HUDEP-2 (cell line): ENCODE measurements at regions not wholly inside any gene's neighbourhood (a gene's known extent, or its start where the extent isn't known, plus 50 kb on each side); places are given as distances from the start of the nearest gene placed in this dataset.

Source experiments
- DNase-seq, 76 experiments: peaks; one replicate each; lab custom pipeline; 2025; ENCODE audit not compliant: unreplicated experiment in 76 of 76; lab: John Stamatoyannopoulos, UW

DNA sequence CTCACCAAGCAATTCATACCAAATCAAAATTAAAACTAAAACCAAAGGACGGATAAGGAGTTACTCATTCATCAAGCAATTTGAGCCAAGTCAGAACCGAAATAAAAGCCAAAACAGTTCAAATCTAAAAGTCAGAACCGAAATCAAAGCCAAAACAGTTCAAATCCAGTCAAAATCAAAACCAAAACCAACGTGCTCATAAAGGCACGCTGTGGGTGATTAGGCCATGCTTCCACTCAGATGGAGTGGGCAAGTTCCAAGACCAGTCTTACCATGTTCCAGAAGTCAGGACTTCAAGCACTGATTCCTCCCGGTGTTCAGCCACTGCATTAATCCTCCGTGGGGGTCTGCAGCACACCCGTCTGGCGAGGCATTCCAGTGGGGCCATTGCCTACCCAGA, 409.3 kb downstream of the TGFB2 start:
- DNase-seq = no peak

DNA sequence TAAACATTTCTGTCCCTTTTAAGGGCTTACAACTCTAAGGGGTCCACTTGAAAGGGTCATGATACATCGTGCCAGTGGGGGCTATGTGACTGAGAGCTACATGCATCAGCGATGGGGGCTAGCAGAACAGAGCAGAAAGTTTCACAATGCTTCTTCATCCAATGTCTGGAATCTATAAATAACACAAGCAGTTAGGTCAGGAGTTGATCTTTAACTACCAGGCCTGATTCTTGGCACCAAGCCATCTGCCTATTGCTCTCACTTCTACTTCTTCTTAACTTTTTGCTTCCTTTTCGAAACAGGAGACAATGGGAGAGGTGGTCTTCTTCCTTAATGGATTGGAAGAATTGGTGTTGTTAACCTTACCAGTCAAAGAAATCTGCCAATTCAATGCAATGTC, 410.0 kb downstream of the TGFB2 start:
- DNase-seq = no peak

DNA sequence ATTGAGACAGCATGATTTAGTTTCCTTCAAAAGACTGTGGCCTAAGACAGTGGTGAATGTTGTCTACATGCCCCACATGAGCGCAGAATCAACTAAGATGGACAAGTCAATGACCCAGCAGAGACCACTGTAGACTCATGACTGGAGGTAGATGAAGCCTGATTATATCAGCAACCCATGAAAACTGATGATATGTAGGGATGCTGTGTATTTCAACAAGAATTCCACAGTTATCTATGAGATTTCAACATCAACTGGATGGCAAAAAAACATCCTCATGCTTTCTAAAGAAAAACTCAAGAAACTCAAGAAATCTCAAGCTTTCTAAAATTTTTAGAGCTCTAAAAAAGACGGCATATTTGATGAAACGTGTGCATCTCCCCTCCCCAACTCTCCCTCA, 413.9 kb upstream of the LYPLAL1 start:
- no peak for DNase-seq

DNA sequence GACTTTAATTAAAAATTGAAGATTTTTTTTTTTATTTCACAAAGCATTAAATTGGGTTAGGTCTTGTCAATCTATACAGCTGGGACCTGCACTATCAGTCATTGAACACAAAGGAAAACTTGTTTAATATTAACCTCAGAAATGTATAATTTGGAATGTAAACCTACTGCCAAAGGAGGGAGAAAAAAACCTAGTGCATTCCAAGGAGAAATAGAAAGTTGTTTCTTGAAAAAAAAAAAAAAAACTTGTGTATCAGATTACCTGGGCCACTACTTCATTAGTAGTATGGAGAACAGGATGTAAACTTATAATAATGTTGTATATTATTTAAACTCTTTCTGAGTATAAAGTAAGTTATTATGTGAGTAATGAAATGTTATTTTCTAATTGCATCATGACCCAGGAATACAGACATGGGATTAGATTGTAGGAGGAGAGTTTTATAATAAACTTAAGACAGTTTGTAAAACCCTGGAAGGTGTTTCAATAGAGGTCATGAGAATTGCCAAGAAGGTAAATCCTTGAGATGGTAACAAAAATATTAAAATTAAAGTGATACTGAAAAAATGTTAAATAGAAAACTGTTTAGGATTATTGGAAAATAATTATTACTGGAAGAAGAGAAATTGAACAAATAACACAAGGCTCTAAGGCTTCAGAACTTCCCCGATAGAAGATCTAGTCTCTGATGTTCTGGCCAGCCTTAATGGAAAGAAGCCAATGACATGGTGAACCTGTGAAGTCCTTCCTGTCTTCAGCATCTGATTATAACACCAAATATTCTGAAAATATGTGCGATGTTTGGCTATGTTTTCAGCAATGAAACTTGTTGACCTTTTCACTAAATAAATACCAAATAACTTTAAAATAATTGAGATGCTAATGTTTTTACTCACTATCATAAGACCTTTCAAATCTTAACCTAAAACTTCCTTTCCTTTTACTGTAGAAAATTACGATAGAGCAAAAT, 412.8 kb upstream of the LYPLAL1 start:
- no peak for DNase-seq

DNA sequence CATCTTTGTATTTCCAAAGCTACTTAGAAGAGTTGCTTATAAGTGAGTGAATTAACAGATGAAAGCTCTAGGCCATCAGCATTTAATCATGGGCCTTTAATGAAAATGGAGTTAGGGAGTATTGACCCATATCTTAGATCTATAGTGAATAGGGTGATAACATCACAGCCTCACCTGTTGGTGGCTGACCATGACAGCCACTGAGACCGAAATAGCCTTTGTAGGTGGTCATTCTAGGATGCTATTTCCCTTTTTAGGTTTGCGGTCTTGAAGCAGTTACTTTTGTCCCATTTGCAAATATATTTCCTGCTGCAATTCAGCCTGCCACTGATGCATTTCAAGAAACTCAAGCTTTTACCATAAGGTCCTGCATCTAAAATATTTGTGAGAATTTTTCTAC, 410.1 kb upstream of the LYPLAL1 start:
- DNase-seq = no peak

DNA sequence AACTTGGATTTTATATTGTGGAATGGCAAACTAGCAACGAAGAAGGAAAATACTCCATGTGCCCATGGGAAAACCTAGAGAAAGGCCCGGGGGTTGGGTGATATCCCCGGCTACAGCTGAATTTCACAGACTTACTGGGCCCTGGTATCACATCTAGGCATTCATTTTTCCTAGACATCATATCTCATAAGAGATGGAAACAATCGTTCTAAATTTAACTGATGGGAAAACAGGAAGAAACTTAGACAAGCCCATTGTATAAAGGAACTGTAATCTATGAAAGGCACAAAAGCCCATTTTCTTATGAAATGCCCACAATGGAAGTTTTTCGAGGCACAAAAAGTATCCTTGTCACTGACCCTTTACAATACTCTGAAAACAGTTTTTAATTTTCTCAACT, 407.9 kb upstream of the LYPLAL1 start:
- no peak for DNase-seq

DNA sequence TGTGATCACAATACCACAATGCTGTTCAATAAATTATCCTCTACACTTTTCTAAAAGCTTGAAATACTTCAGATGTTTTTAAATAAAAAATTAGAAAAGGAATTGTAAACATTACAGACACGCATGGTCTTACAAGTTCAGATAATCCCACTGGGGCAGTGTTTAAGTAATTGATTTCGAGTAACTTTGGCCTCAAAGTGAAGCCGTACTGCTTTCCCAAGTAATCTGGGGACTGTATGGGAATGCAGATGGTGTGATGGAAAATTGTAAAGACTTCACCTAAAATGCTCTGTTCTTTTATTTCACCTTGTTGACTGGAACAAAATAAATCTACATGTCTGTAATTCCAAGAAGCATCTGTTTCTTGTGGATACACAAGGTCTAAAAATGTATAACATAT, 401.7 kb upstream of the LYPLAL1 start:
- no peak for DNase-seq

DNA sequence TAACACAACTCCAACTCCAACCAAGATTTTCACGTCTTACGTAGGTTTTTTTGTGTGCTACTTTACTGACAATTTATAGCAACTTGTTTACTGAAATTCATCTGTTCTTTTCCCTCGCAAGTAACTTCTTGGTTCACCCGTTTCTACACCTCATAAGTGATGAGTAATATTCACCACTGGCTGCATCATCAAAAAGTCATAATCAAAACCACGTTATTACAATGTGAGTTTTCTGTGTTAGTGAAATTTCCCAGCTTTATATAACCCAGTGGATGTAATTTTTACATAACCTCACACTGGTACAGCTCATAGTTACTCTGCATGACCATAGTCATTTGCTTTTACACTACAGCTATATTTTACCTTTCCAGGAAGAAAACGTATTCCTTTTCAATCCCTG, 401.1 kb upstream of the LYPLAL1 start:
- DNase-seq = no peak

DNA sequence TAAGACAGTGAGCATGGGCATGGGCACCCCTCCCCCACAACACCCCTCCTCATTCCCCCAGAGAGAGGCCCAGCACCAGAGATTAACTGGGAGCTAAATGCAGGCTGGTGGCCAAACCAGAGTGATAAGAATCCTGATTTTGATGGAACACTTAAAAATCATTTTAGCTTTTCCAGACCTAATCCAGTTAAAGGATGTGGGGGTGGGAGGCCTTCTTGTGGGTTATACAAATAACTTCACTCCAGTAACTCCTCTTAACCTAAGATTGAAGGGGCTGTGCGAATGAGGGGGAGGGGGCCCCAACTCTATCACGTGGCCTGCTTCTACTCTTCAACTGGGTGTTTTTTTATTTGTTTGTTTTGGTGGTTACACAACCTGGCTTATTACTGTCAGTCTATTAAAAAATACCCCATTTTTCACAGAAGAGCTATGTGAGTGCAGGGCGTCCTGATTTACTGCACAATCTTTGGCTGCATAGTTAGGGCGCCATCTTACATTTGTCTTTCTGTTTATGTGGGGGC, 398.1 kb upstream of the LYPLAL1 start:
- no peak for DNase-seq

DNA sequence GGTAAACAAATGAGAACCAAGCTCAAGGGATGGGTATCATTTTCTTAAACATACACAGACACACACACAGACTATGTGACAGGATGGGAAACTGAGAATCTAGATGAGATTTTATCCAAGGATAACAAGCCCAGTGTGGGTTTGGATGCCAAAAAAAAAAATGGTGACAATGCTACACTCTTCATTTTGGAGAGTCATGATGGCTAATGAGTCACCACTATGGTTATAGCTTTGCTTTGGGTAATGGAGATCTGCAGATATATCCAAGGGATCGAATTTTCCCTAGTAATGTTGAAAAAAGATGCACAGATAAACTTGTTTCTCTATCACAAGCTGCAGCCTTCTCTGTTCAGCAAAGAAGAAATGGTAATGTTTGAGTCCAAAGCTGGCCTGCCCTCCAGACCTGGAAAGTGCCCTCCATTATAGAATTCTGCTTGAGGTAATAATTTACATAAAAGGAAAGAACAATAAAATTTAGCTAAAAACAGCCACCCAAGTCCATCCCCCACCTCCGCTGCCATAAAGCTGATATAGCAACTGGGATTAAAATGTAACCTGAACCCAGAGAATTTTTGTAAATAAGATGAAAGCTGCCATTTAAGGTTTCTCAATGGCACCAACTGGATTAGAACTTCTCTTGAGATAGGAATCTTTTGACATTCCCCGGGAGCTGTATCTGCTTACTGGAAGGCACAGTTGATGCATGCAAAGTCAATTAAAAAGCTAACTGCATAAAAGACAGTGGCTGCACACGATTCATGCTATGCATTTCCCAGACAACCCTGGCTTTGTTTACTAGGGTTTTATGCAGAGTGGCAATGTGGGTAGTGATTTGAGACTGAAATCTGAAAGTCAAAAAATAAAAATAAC, 395.2 kb upstream of the LYPLAL1 start:
- DNase-seq = no peak

DNA sequence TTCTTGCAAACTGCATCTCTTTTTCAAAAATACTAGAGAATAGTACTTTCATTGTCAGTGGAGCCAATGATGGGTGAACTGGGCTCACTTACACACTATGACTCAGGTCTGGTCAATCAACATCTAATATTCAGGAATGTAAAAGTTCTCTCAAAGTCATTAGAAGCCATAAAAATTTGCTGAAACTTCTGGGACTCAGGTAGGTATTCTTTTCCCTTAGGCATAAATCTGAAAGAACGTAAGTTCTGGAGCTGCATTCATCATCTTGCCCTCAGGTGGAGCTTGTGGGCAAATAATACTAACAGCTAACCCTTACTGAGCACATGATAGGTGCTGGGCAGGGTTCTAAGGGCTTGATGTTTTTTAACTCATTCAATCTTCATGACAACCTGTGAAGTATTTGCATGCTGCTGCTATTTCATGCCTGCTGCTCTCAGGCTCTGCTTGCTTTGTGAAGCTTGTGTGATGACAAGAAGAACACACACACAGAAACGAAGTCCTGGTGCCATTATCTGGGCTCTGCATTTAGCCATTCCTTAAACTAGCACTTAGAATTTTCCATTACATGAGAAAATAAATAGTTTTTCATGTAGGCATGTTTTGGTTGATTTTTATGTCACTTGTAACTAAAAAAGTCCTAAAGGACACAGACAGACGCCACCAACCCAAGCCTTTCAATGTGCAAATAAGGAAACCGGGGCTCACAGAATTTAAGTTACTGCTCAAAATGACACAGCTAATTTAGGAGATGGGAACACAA, 394.2 kb upstream of the LYPLAL1 start:
- no peak for DNase-seq

DNA sequence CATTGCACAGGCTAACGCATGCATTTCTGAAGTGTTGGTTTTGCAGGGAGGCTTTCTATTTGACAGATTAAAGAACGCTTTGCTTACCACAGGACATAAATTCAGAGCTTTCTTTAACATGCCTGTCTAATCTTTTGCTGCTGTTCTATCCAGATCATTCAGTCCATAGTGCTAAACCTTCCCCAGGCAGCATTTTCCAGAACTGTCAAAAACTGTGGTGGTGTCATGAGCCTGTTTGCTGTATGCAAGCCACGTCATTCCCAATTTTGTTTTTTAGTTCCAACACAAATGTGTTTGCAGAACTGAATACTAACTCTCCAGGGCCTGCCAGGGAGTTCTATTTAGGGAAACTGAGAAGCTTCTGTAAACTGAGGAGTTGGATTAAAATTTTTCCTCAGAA, 390.5 kb upstream of the LYPLAL1 start:
- DNase-seq = no peak

DNA sequence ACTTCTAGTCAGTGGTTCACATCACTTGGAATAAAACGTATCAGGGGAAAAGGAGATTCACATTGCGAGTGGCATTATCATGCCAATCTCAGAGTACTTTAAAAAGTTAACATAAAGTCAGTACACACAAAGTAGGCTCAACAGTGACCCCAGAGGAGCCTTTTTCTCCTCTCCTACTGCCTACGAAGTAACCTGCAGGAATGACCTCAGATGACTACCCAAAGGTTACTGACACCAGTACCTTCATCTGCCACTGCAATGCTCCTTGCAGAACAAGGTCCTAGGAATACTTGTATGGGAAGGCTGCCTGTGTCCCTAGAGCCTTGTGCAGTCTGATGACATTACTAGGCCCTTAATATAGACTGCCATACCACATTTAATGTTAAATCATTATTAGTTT, 389.8 kb upstream of the LYPLAL1 start:
- no peak for DNase-seq

DNA sequence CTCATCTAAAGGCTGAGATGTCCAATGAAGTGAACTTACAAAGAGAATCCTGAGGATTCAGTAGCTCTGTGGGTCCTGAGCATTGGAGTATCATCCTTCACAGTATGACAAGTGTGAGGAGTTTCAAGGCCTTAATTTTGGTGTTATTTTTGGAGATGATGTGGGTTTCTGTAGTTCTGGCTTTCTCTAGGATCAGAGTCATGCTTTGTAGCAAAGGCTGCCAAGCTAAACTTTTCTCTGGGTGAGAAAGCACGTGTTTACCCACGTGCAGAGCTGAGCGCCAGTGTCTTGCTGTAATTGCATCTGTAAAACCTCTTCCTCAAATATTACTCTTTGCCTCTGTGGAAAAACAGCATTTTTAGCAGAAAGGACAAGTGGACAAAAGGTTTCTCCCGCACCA, 387.8 kb upstream of the LYPLAL1 start:
- no peak for DNase-seq

DNA sequence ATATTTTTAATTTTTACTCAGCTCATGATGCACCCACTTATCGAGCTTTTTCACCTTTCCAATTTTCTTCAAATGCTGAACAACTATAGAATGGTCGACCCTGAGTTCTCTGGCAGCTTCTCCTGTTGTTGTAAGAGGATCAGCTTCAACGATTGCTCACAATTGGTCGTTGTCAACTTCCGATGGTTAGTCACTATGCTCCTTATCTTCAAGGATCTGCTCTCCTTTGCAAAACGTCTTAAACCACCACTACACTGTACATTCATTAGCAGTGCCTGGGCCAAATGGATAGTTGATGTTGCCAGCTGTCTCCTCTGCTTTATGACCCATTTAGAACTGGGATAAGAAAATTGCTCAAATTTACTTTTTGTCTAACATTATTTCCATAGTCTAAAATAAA, 385.9 kb upstream of the LYPLAL1 start:
- DNase-seq = no peak

DNA sequence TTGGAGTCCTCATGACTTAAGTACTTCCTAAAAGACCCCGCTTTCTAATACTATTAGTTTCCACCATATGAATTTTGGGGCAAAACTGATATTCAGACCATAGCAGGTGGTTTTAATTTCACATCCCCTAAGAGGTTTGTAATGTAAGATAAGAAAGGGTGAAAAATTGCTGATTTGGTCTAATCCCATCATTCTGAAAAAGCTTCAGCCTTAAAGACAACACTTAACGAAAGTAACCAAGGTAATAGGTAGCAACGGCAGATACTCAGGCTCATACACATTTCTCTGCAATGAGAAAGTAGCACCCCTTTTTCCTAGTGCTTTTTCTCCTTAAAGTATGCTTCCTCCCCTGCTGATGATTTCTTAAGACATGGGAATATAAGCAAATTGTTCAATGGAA, 376.9 kb upstream of the LYPLAL1 start:
- DNase-seq = no peak

DNA sequence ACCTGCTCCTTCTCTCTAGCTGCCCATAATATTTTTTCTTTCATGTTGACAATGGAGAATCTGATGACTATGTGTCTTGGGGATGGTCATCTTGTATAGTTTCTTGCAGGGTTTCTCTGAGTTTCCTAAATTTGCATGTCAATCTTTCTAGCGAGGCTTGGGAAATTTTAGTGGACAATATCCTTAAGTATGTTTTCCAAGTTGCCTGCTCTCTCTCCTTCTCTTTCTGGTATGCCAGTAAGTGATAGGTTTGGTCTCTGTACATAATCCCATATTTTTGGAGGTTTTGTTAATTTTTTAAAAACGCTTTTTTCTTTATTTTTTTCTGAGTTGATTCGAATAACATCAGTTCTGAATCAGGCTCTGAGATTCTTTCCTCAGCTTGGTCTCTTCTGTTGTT, 370.9 kb upstream of the LYPLAL1 start:
- DNase-seq = no peak

DNA sequence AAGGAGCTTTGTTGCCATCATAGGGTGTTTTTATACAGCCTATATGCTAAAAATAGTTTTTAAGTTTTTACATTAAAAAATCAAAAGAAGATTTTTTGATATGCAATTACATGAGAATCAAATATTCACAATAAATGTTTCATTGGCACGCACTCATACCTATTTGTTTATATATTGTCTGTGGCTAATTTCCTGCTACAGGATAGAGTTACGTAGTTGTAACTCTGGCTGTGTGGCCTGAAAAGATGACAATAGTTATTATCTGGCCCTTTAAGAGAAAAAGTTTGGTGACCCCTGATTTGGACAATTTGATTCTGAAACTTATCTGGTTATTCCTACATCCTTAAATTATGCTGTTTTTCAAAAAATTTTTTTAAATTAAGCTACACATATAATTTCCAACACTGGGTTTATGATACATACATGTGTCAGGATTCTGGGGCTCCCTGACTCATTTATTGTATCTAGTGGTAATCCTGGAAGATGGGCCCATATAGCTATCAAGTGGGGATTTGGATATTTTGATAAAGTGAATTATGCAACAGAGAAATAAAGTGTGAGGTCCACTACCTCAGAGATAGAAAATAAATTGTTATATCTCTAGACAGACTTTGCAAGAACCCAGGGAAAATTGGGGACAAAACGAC, 370.2 kb upstream of the LYPLAL1 start:
- no peak for DNase-seq

DNA sequence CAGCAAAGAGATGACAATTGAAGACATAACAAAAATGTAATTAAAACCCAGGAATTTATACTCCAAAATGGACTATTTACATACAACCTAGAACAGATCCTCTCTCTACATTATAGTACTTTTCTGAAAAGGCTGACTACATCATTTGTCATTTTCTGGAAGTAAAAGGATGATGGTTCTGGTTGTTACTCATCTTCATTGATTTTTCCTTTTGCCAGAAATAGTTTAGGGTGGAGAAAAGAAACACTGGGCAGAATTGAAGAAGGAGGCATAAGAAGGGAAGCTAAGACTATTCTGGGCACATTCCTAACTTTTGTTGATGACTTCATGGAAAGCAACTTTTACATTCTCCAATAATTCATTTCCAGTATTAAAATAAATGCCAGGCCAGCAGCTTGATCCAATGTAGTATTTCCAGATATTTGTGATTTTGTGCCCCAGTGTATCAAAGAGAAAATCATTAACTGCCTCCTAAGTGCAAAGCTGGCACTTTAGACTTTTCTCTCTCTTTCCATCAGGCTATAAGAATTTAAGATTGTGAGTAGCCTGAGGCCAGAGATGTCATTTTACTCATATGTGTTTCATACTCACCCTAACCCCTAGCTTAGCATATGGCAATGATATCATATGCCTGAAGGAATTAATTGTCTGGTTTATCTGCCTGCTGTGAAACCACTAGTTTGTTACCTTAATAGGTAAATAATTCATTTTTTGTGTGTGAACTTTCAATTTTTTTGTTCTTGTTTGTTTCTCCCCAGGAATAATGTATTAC, 369.5 kb upstream of the LYPLAL1 start:
- no peak for DNase-seq

DNA sequence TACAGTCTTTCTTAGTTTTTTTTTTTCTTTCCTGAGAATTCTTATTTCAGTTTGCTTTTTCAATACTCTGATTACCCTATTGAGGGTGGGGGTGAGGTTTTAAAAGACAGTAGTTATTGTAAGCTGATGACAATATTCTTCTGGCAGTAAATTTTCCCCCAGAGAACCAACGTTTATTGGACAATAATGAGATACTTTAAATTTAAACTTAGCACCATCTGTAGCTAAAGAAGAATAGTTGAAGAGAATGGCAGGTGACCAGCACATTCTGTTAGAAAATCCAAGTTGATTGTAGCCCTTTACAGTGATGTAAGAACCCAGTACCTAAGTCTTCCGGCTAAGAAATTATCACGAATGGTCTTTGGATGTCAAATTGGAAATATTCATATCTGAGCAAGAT, 364.6 kb upstream of the LYPLAL1 start:
- DNase-seq = no peak
